ENCODE measurements at regions not wholly inside any gene's neighbourhood (a gene's known extent, or its start where the extent isn't known, plus 50 kb on each side); places are given as distances from the start of the nearest gene placed in this dataset.
A peak's percentile ranks its signal among the peaks of the same experiment; 100 is the strongest.

DNA sequence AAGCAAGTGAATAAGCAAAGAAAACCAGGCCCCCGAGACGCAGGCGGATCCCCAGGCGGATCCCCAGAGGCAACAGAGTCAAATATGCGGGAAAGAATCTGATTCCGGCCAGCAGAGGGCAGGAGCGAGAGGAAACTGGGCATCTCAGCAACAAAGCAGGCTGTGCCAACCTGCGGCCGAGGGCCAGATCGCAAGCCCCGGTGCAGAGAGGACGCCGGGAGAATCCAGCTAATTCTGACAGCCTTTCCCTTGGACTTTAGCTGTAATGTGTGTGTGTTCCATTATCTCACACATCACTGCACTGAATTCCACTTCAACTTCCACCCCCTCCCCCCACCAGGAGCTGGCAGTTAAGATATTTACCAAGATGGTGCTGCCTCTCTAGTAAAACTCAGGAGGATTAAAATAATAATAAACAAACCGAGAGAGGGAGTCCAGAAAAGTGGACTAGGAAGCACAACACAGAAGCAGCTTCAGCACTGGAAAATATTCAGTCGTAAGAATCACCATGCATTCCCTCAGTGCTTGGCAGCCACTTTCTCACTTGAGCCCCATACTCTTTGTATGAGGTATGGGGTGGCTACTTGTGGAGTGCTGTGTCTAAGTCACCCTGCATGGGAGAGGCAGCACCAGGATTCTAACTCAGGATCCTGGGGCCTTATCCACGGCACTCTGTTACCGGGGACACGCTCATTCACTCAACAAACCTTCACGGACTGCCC lies 66.2 kb upstream of the SNX9 start:
- DNase-seq, result peak; percentile 78 to 93 (median 82)

DNA sequence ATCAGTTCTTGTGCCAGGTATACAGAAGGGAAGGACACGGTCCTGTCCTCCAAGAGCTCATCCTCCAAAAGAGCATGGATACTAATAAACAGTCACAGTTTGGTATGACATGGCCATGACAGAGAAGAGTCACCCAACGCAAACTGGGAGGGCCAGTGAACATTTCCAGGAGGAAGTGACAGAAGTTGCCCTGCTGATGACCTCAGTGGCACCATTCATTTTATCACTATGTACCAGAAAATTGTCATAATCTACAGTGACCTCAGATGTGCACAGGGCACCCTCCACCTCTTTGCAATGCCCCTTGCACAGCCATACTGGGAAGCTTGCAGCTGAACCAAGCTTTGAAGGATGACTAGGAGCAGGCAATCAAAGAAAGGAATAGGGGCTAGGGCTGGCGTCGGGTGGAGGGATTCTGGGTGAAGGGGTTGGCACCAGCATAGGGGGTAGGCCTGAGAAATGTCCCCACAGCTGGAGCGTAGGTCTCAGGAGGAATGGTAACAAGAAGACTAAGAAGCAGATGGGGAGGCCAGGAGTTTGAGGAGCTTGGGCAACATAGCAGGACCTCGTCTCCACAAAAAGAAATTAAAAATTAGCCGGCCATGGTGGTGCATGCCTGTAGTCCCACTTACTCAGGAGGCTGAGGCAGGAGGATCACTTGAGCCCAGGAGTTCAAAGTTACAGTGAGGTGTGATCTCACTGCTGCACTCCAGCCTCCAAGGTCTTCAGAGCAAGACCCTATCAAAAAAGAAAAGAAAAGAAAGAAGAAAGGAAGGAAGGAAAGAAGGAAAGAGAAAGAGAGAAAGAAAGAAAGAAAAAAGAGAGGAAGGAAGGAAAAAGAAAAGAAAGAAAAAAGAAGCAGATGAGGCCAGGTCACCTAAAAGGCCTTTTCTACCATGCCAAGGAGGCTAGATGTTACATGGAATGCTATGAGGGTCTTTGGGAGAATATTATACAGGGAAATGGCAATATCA lies 65.3 kb upstream of the SNX9 start:
- no peak for DNase-seq

DNA sequence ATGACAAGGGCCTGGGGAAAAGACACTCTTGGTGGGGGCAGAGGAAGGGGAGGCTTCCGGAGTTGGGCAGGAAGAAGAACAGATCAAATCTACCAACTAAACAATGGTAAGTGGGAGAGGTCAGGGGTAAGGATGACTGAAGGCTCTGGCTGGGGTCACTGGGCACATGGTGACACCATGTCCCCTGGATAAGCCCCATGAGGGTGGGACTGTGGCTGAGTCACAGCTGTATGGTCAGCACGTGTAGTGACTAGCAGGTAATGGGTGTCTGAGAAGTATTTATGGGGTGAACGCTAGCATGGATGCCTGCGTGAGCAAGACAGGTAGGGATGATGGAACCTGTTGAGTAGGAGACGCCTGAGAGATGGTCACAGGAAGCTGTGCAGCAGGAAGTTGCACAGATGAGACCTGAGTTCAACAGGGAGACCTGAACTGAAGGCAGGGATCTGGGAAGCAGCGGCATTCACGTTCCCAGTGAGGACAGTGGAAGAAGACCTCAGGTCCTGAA lies 64.5 kb upstream of the SNX9 start:
- no peak for DNase-seq

- no peak for DNase-seq
These were observed 64.0 kb upstream of the SNX9 start for GRCh38 chr6:157759028-157759427.

- DNase-seq, result no peak
These were observed 62.9 kb upstream of the SNX9 start for GRCh38 chr6:157760137-157760536.

GRCh38 chr6:157760589-157761330 lies 62.3 kb upstream of the SNX9 start:
- DNase-seq, result no peak

DNA sequence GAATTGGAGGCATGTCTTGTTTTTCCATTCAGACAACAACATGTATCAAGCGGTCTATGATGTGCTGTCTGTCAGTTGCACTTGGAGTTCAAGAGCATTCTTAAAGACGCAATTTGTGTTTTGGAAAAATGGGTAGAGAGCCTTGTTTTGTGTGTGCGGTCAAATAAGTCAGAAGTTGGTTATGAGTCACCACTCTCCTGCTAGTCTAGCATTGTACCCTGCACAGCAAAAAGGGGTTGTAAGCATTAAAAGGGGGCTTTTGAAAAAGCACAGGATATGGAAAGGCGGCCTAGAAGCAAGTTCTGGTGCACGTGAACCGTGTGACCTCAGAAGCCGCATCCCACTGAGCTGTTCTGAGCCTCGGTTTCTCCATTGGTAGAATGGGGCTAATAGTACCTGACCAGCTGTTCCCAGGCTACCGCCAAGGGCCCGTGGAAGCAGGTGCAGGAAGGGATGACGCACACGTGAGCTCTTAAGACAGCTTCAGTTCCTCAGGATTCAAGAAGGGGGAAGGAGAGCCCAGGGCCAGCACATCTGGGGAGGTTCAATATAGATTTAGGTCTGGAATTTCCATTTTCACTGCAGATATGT lies 61.6 kb upstream of the SNX9 start:
- no peak for DNase-seq

- DNase-seq, result no peak
These were observed 61.1 kb upstream of the SNX9 start for GRCh38 chr6:157761926-157762325.

GRCh38 chr6:157762636-157763035 lies 60.4 kb upstream of the SNX9 start:
- DNase-seq, result no peak

GRCh38 chr6:157763129-157763903 lies 59.7 kb upstream of the SNX9 start:
- peak; percentile 72 to 90 (median 83) for DNase-seq

DNA sequence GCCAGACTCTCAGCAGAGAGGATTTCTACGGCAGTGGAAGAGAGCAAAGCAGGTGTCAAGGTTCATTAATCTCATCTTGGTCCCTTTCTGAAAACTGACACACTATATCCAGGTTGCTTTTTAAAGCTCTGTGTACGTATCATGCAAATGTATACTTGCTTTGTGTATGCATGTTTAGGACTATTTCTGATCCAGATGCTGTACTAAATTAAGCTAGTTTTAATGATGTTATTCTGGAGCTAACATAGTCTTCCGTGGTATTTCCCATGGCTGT lies 59.2 kb upstream of the SNX9 start:
- no peak for DNase-seq

DNA sequence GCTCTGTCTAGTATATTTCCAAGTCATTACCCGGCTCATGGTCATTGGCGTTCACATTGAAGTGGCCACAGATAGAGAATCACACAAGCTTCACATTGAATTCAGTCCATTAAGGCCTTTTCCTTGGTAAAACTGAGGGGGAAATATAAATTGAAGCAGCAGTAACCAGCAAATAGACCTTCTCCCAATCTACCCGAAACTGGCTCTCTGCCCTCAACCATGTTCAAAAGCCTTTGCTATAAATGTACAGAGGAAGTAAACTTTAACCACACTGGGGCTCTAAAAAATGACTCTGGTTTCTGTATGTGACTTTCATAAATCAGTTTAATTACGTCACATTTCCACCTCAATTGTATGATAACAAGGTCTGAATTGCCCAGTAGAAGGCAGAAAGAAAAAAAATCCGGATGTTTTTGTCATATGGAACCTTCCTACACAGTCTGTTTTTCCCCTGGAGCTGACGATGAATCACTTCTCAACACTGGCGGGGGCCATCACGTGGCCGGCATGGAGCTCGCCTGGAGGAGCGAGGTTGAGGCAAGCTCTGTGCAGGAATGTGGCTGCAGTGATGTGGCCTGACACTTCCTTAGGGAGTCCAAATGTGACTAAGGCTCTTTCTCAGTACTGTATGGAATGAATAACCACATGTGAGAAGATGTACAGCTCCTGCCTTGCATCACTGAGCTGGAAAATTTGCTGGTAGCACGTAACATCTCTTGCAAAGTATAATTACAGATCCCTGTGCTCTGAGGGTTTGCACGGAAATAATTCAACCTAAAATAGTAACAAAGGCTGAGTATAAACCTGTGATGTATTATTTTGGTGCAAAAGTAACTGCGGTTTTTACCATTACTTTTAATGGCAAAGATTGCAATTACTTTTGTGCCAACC lies 58.6 kb upstream of the SNX9 start:
- DNase-seq, result no peak

DNA sequence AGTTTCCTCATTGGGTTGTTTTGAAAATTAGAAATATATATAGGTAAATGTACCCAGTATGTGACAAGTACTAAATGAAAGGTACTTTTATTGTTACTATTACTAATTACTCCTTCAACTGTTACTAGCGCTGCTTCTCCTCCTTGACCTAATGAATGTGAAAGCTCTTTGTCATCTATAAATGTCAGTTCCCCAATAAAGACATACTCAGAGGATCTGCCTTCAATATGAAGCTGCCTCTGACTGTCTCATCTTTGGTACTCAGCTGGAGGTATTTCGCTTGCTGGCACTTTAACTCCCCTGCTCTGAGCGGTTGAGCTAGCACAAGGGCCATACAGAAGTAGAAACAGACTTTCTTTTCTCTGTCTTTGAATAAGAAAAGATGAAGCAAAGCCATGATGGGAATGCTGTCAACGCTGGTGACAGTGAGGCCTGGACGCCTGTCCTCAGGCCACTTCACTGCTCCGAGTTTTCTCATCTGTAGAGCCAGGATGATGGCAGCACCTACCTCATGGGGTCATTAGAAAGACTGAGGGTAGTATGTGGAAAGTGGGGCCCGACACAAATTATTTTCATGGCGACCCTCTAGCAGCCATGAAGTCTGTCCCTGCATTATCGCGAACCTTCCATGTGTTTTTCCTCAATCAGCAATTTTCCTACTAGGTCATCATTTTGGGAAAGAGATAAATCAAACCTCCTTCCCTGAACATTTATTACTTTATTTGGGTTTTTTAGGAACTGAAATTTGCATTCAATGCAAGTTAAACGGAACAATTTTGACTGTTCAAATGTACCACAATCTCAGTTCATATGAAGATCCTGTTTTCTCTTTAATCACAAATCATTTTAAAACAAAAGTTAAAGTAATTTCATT lies 55.9 kb upstream of the SNX9 start:
- no peak for DNase-seq

- DNase-seq, result no peak
These were observed 55.3 kb upstream of the SNX9 start for GRCh38 chr6:157767775-157768156.

DNA sequence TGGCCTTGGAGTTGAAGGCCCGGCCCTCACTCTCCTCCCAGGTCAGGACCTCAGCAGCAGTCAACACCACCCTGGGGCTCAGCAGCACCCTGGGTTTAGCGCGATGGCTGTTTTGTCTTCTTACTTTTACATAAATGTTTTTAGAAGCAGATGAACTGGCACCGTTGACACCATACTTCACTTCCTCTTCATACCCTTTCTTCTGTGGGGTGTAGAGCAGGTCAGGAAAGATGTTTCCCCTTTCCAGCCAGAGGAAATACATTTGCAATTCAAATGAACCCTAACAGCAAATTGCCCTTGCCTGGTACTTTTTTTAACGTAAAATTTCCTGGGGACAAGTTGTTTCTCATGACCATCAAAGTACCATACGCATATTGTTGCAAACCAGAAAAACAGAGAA lies 54.7 kb upstream of the SNX9 start:
- DNase-seq, result no peak

DNA sequence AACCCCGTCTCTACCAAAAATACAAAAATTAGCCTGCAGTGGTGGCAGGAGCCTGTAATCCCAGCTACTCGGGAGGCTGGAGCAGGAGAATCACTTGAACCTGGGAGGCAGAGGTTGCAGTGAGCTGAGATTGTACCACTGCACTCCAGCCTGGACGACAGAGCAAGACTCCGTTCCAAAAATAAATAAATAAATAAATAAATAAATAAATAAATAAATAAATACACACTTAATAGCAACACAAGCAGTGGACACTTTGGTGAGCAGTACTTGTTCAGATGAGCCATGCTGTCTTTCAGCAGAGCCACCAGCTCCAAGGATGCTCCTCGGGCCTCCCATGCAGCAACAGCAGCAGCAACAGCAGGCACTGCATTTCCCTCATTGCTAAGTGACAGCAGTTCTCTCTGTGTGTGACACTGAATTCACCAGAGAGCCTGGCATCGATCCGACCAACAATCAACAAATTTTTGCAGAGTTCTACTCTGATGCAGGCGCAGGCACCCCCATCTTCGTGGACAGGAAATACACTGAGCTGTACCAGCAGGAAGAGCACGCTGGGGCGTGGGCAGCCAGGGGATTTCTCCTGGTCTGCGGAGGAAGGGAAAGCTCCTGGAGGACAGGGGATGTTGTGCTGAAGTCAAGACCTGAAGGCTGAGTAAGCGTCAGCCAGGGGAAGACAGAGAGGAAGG lies 54.0 kb upstream of the SNX9 start:
- DNase-seq, result no peak

GRCh38 chr6:157769776-157770426 lies 53.1 kb upstream of the SNX9 start:
- peak in 2 of 3 experiments; percentile 19 to 44 for DNase-seq

- DNase-seq, result no peak
These were observed 52.1 kb upstream of the SNX9 start for GRCh38 chr6:157770946-157771345.

- DNase-seq, result no peak
These were observed 50.2 kb upstream of the SNX9 start for GRCh38 chr6:157772820-157773219.
